K562 (cell line): ENCODE measurements at regions not wholly inside any gene's neighbourhood (a gene's known extent, or its start where the extent isn't known, plus 50 kb on each side); places are given as distances from the start of the nearest gene placed in this dataset.

Source experiments
- ATAC-seq: fragments of 200-7000 bp; cut with Tn5 transposase; 3 replicates; pipeline ENCODE4 v1.9.1; 2020; ENCODE audit warnings: moderate library complexity
- BruUV-seq: library from RNA; stranded (reverse); fragments of 400-500 nt; replicated peaks from 2 replicates; lab custom pipeline; 2021; lab: Mats Ljungman, UMichigan
- CTCF ChIA-PET: fragments of 300-600 bp; formaldehyde crosslinking; extraction: SDS; loops from one replicate; lab custom pipeline; 2021; ENCODE audit warnings: low intra/inter-chr PET ratio; lab: Yijun Ruan, JAX
- POLR2A ChIA-PET: fragments of 300-600, 350-650 bp; sonication (Branson Sonifier 250); formaldehyde crosslinking; extraction: SDS; loops from one replicate; lab custom pipeline; 2021; ENCODE audit warnings: antibody characterized with exemption, inconsistent platforms; lab: Yijun Ruan, JAX
- DNase-seq, 4 experiments: peaks; one replicate each; pipeline versions ENCODE4 v3.0.0 to v3.0.0-alpha.2; 2011 to 2018; ENCODE audit warnings: low spot score in 3 of 4, mixed read lengths in 3 of 4; ENCODE audit errors: extremely low read depth in 1 of 4
- FAIRE-seq: peaks from 2 replicates; lab custom pipeline; 2011; peaks lifted over from hg19 to GRCh38; lab: Jason Lieb, UNC
- H2AFZ ChIP-seq: 2 replicates; pipeline ENCODE4 v1.6.0; 2011; ENCODE audit warnings: low read depth, low read length, control low read depth, inconsistent platforms
- H3K27ac ChIP-seq: fragments of 200-600 bp; 3 replicates; pipeline ENCODE4 v1.8.0; 2011; ENCODE audit warnings: low read depth, mild to moderate bottlenecking, control low read depth, inconsistent platforms, low read length, moderate library complexity, mixed read lengths; ENCODE audit errors: extremely low read depth
- H3K27me3 ChIP-seq, 2 experiments: fragments of 300-600 bp in 1 of 2; 2 replicates in 1 of 2; 3 replicates in 1 of 2; pipeline versions ENCODE4 v1.6.0 to v1.8.0; 2011; ENCODE audit warnings: inconsistent platforms in 2 of 2, low read length in 2 of 2, mild to moderate bottlenecking in 1 of 2, mixed read lengths in 1 of 2, moderate library complexity in 1 of 2; ENCODE audit not compliant: control insufficient read depth in 2 of 2, insufficient read depth in 2 of 2
- H3K36me3 ChIP-seq: fragments of 300-600 bp; 3 replicates; pipeline ENCODE4 v1.8.0; 2011; ENCODE audit warnings: mild to moderate bottlenecking, low read length, inconsistent platforms; ENCODE audit not compliant: control insufficient read depth, insufficient read depth
- H3K4me1 ChIP-seq, 2 experiments: fragments of 200-600 bp in 1 of 2; replicated peaks in 1 of 2; 2 replicates in 1 of 2; 3 replicates in 1 of 2; pipeline versions ENCODE4 v1.5.1 to v1.8.0; 2011; ENCODE audit warnings: inconsistent platforms in 2 of 2, low read length in 2 of 2, mild to moderate bottlenecking in 1 of 2, mixed read lengths in 1 of 2, moderate library complexity in 1 of 2; ENCODE audit not compliant: control insufficient read depth in 2 of 2, insufficient read depth in 2 of 2
- H3K4me2 ChIP-seq: 2 replicates; pipeline ENCODE4 v1.6.1; 2011; ENCODE audit warnings: low read length, control low read depth, inconsistent platforms, mixed read lengths; ENCODE audit not compliant: insufficient read depth
- H3K4me3 ChIP-seq: fragments of 200-600 bp; sonication (generic), shearing (Covaris generic); 2 replicates; pipeline ENCODE4 v1.5.1; 2016; ENCODE audit warnings: control low read depth, inconsistent platforms
- H3K79me2 ChIP-seq: fragments of 200-600 bp; 3 replicates; pipeline ENCODE4 v1.8.0; 2011; ENCODE audit warnings: low read length, inconsistent platforms; ENCODE audit not compliant: control insufficient read depth, insufficient read depth
- H3K9ac ChIP-seq, 2 experiments: 2 replicates each; pipeline versions ENCODE4 v1.6.0 to v1.6.1; 2011; ENCODE audit warnings: low read depth in 2 of 2, low read length in 2 of 2, control low read depth in 1 of 2, inconsistent platforms in 1 of 2, mild to moderate bottlenecking in 1 of 2, mixed read lengths in 1 of 2; ENCODE audit not compliant: insufficient read depth in 1 of 2
- H3K9me1 ChIP-seq: one replicate; pipeline ENCODE4 v1.6.0; 2011; ENCODE audit warnings: inconsistent platforms, mild to moderate bottlenecking, low read length, moderate library complexity; ENCODE audit not compliant: control insufficient read depth, insufficient read depth
- H3K9me3 ChIP-seq: replicated peaks from 2 replicates; pipeline ENCODE4 v1.5.1; 2011; ENCODE audit warnings: low read depth, low read length, inconsistent platforms; ENCODE audit not compliant: control insufficient read depth, insufficient read depth
- H4K20me1 ChIP-seq: replicated peaks from 2 replicates; pipeline ENCODE4 v1.6.1; 2011; ENCODE audit warnings: low read length, inconsistent platforms, mixed read lengths; ENCODE audit not compliant: control insufficient read depth, insufficient read depth
- BCOR ChIP-seq: fragments of 450-650 bp; IDR thresholded peaks from 2 replicates; pipeline ENCODE4 v1.6.1; 2016
- CHD2 ChIP-seq: IDR thresholded peaks from 2 replicates; pipeline ENCODE4 v1.6.1; 2011; ENCODE audit warnings: low read depth, low read length
- FUS ChIP-seq: fragments of 200-400 bp; formaldehyde crosslinking; optimal IDR thresholded peaks from 2 replicates; pipeline ENCODE3; 2017; ENCODE audit warnings: low read depth, low read length
- MXI1 ChIP-seq: IDR thresholded peaks from 2 replicates; pipeline ENCODE4 v1.6.1; 2011; ENCODE audit warnings: low read depth, mild to moderate bottlenecking, improper control_type of control experiment, low read length
- NCOA6 ChIP-seq: fragments of 450-650 bp; IDR thresholded peaks from 2 replicates; pipeline ENCODE4 v1.6.1; 2017; ENCODE audit warnings: mild to moderate bottlenecking
- NCOR1 ChIP-seq: fragments of 450-650 bp; IDR thresholded peaks from 2 replicates; pipeline ENCODE4 v1.6.1; 2016; ENCODE audit warnings: mild to moderate bottlenecking, moderate library complexity
- NR2F6 ChIP-seq: fragments of 450-650 bp; formaldehyde crosslinking; IDR thresholded peaks from 2 replicates; pipeline ENCODE4 v1.4.0; 2020; ENCODE audit warnings: mild to moderate bottlenecking
- PHF8 ChIP-seq: fragments of 200-600 bp; sonication (generic); IDR thresholded peaks from 2 replicates; pipeline ENCODE4 v1.6.1; 2012; ENCODE audit warnings: mixed run types, mild to moderate bottlenecking, inconsistent platforms, low read length, moderate library complexity, borderline replicate concordance
- PTBP1 ChIP-seq: fragments of 200-400 bp; formaldehyde crosslinking; IDR thresholded peaks from 2 replicates; pipeline ENCODE4 v1.6.1; 2017; ENCODE audit warnings: low read depth, low read length
- TCFL5 ChIP-seq: fragments of 250-450 bp; sonication (Bioruptor Pico); conservative IDR thresholded peaks from 2 replicates; pipeline ENCODE4 v1.6.1; 2021; ENCODE audit warnings: mild to moderate bottlenecking, moderate library complexity, matching md5 sums
- XRCC4 ChIP-seq: IDR thresholded peaks from one replicate; pipeline ENCODE4 v1.6.1; 2011; ENCODE audit not compliant: insufficient read depth, insufficient read length; ENCODE audit errors: extremely low read depth
- ZNF124 ChIP-seq: sonication (generic); formaldehyde crosslinking; IDR thresholded peaks from 2 replicates; pipeline ENCODE4 v1.8.1; 2022; ENCODE audit warnings: missing genetic modification reagents
- WGBS: fragments of 100-300 bp; shearing (Covaris generic); methylation state at CpG from one replicate; pipeline ENCODE4 v1.1.6; 2016; ENCODE audit warnings: low coverage, mixed read lengths; ENCODE audit not compliant: insufficient coverage; ENCODE audit errors: missing lambda C conversion rate; 5-methylcytosine and 5-hydroxymethylcytosine counted together
- in situ Hi-C: fragments of 300-500 bp; cut with MboI; formaldehyde crosslinking; loops from 4 replicates; pipeline ENCODE4 v1.15.0; 2018; ENCODE audit warnings: inconsistent platforms, mixed read lengths
- intact Hi-C: fragments of 100-400 bp; cut with micrococcal nuclease; formaldehyde crosslinking; loops from 2 replicates; pipeline ENCODE4 v1.14.2; 2022
- TF ChIP-seq, protein P1 (sequence below): sonication (generic); formaldehyde crosslinking; IDR thresholded peaks from 2 replicates; pipeline ENCODE4 v1.8.1; 2023; ENCODE audit warnings: mild to moderate bottlenecking, missing genetic modification reagents, moderate library complexity

DNA sequence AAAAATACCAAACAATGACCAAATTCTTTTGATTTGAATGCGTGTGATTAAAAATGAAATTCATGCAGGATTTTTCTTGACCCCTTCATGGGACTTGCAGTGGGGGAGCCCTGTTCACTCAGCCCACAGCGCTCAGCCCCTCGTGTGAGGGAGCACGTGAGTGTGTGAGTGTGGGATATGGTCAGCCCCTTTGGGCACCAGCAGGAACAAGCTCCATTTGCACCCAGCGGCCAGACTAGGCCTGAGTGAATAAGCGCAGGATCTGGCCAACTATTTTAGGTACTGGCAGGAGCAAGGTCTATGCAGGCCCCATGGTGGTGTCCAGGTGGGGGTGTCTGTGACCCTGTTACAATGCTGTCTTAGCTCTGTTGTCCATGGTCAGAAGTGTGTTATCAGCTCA, 1631.2 kb downstream of the BRINP3 start:
- ChIA-PET CTCF (no interaction called here), POLR2A (no interaction called here)
- no peak overlapping the region for H3K4me2 ChIP-seq
- H3K27me3 ChIP-seq, result no peaks in the 10 kb centered on the region
- no peak overlapping the region for H3K9ac ChIP-seq
- no peaks in the 10 kb centered on the region for H4K20me1 ChIP-seq
- 1% methylated on average over 6 of the region's 6 CpGs for WGBS
- intact Hi-C loops (no loop called here), in situ Hi-C loops (no loop called here)
- no peak overlapping the region for H3K4me3 ChIP-seq
- no peaks in the 10 kb centered on the region for H3K36me3 ChIP-seq
- no peak for FAIRE-seq
- ATAC-seq, result no peak
- H3K4me1 ChIP-seq, result no peaks in the 10 kb centered on the region
- no peaks in the 10 kb centered on the region for H3K9me1 ChIP-seq
- no peak overlapping the region for H2AFZ ChIP-seq
- BruUV-seq, result no TSS peak
- H3K27ac ChIP-seq, result no peak overlapping the region
- TF ChIP-seq NR2F6 (CRISPR knock-in tag) (no peak), NCOR1 (no peak), FUS (no peak), CHD2 (no peak), TCFL5 (no peak)
- TF ChIP-seq, protein P1, sequence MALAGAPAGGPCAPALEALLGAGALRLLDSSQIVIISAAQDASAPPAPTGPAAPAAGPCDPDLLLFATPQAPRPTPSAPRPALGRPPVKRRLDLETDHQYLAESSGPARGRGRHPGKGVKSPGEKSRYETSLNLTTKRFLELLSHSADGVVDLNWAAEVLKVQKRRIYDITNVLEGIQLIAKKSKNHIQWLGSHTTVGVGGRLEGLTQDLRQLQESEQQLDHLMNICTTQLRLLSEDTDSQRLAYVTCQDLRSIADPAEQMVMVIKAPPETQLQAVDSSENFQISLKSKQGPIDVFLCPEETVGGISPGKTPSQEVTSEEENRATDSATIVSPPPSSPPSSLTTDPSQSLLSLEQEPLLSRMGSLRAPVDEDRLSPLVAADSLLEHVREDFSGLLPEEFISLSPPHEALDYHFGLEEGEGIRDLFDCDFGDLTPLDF, result no peak
- H3K79me2 ChIP-seq, result no peaks in the 10 kb centered on the region
- DNase-seq, result no peak
- no peaks in the 10 kb centered on the region; the same call in 1 of the 2 replicates for H3K9me3 ChIP-seq

DNA sequence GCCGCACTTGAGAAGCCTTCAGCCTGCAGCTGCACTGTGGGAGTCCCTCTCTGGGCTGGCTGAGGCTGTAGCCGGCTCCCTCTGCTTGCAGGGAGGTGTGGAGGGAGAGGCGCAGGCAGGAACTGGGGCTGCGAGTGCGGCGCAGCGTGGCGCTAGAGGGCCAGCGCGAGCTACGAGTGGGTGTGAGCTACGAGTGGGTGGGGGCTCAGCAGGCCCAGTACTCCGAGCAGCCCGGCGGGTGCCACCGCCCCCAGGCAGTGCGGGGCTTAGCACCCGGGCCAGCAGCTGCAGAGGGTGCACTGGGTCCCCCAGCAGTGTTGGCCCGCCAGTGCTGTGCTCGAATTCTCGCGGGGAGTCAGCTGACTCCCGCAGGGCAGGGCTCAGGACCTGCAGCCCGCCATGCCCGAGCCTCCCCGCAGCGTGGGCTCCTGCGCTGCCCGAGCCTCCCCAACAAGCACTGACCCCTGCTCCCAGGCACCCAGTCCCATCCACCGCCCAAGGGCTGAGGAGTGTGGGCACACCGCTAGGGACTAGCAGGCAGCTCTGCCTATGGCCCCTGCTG, 1620.1 kb downstream of the BRINP3 start:
- H4K20me1 ChIP-seq, result no peaks in the 10 kb centered on the region
- in situ Hi-C loops, result no loop called here
- TF ChIP-seq XRCC4 (no peak), BCOR (no peak), PHF8 (no peak), PTBP1 (no peak), ZNF124 (no peak), MXI1 (no peak), NCOA6 (no peak)
- H3K27ac ChIP-seq, result no peak overlapping the region
- 0 out of 2 replicates have a peak, but pooled peaks cover 2% of the 10 kb centered on the region for H3K9me3 ChIP-seq
- POLR2A ChIA-PET, result no interaction called here
- ATAC-seq (no peak), DNase-seq (no peak), FAIRE-seq (no peak)
- H3K79me2 ChIP-seq, result no peaks in the 10 kb centered on the region
- H2AFZ ChIP-seq, result no peak overlapping the region
- intact Hi-C loops, result no loop called here
- WGBS, result 4% methylated on average over 25 of the region's 31 CpGs
- H3K4me2 ChIP-seq, result no peak overlapping the region
- no peak overlapping the region for H3K9ac ChIP-seq
- no peak overlapping the region for H3K4me3 ChIP-seq
- H3K4me1 ChIP-seq, result no peaks in the 10 kb centered on the region
- H3K9me1 ChIP-seq, result no peaks in the 10 kb centered on the region
- H3K27me3 ChIP-seq, result no peaks in the 10 kb centered on the region
- no peaks in the 10 kb centered on the region for H3K36me3 ChIP-seq
- no TSS peak for BruUV-seq
- CTCF ChIA-PET, result no interaction called here
